Epithelial cell of esophagus (primary cell): ENCODE measurements at regions not wholly inside any gene's neighbourhood (a gene's known extent, or its start where the extent isn't known, plus 50 kb on each side); places are given as distances from the start of the nearest gene placed in this dataset.
A peak's percentile ranks its signal among the peaks of the same experiment; 100 is the strongest.

Experiments
- DNase-seq: peaks from one replicate; pipeline ENCODE4 v3.0.0; 2010; ENCODE audit warnings: low read depth
- H3K4me3 ChIP-seq: 2 replicates; pipeline ENCODE4 v1.5.1; 2011; ENCODE audit warnings: mild to moderate bottlenecking, low read length, control low read depth
- CTCF ChIP-seq: IDR thresholded peaks from 2 replicates; pipeline ENCODE4 v1.5.1; 2011; ENCODE audit warnings: low read depth, mild to moderate bottlenecking, low read length, control low read depth, inconsistent platforms; ENCODE audit not compliant: insufficient read depth; ENCODE audit errors: missing control alignments

DNA sequence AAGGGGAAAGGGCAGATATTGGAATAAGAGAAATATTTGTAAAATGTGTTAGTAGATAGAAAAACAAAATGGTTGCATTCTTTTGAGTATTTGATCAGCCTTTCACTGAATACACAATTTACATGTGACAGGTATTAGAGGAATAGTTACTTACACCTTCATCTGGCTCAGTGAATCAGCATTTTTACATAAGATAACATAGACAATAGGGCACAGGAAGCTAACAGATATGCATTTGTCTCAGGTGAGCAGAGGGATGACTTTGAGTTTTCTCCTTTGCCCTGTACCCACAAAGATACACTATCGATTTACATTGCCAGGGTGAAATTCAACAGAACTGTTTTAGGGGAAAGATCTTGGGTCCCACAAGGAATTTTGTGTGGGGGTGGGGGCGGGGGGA lies 373.1 kb upstream of the NETO1 start:
- DNase-seq: no peak
- TF ChIP-seq CTCF: no peak

DNA sequence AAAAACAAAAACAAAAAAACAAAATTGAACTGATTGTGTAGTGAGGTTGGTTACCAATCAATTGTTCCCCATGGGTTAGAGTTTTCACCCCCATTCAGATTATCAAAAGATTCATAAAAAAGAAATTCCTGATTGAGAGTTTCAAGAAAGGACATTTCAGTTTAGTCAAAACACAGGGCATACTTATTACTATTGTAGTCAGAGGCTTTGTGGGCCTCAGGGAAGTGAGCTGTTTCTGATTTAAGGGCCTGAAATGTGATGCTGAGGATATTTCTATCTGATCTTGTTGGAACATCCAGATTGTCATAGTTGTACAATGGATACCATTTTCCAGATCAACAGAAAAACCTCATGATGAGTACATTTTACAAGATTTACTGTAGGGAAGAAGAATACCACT lies 368.1 kb upstream of the NETO1 start:
- H3K4me3 ChIP-seq: no peak overlapping the region
- TF ChIP-seq CTCF: no peak
- peak; percentile 8 for DNase-seq

More for the DNA sequence above, 373.1 kb upstream of the NETO1 start:
- H3K4me3 ChIP-seq: no peak overlapping the region

- TF ChIP-seq CTCF: no peak
- DNase-seq: peak; percentile 97
- H3K4me3 ChIP-seq: no peak overlapping the region
These were observed 367.7 kb upstream of the NETO1 start for GRCh38 chr18:73235491-73235890.

DNA sequence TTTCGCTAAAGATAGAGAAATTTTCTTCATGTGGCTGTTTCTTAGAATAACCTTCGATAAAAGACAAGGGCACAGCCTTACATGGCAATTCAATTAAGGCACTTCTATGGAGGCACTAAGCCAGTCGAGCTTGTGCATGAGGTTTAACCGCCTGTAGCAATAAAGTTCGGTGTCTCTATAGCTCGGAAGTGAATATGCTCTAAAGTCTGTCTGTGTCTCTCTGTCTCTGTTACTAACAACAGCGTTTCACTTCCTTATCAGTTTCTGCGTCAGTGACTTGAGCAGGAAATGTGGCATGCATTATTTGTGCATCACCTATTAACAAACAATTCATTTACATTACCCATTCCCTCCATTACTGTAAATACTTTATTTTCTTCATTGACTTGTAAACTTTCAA lies 365.1 kb upstream of the NETO1 start:
- H3K4me3 ChIP-seq: no peak overlapping the region
- no peak for TF ChIP-seq CTCF
- no peak for DNase-seq

GRCh38 chr18:73220663-73221062 lies 352.9 kb upstream of the NETO1 start:
- no peak for DNase-seq
- TF ChIP-seq CTCF: no peak
- H3K4me3 ChIP-seq: no peak overlapping the region

DNA sequence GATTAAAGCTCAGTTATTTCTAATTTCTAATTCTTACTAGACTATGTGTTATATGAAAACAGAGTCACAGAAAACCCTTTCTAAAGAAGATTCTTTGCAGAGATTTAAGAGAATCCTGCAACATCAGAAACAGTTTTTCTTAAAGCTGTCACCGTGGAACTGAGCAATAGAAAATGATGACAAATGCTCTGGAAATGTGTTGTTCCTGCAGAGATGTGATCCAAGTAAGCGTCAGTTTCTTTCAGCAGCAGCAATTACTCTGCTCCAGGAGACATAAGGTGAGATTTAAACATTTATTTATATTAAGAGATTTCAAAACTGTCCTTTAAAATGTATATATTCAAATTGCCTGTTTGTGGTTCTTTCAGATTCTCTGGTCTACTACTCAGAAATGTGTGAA lies 350.5 kb upstream of the NETO1 start:
- H3K4me3 ChIP-seq: no peak overlapping the region
- DNase-seq: no peak
- no peak for TF ChIP-seq CTCF

DNA sequence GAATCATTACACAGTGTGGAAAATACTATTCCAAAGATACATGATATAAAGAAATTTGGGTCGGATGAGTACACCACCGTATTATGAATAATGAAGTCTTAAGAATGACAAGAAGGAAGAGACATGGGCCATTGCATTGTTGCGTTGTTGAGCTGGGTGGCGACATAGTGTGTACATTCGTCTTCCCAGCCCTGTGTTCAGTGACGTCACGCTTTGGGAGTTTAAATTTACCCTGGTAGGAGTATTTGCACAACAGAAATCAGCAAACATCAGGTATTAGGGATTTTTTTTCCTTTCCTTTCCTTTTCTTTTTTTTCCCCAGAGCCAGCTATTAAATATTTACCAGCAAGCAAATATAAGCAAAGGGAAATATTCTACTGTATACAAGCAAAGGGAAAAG lies 347.2 kb upstream of the NETO1 start:
- no peak for TF ChIP-seq CTCF
- H3K4me3 ChIP-seq: no peak overlapping the region
- no peak for DNase-seq
